ENCODE measurements at regions not wholly inside any gene's neighbourhood (a gene's known extent, or its start where the extent isn't known, plus 50 kb on each side); places are given as distances from the start of the nearest gene placed in this dataset.
"Not testable (repeated sequence)": the region's sequence is repeated elsewhere in the genome, so short reads cannot be mapped to it uniquely, and the experiment has no call there.

DNA sequence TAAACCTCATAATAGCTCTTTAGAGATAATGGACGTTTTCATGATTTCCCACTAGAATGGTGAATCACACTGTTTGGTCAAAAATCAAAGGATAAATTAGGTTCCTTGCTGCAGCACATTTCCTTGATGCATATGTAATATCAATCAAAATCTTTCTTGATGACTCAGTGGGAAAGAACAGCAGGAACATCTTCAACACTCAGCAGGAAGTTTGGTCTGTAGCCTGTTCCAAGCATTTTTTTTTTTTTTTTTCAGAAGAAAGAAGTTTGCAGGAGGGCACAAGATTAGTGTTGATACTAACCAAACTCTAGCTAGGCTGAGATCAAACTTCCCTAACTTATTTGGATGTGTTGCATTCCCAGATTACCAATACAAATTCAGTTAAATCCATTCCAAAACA, 1529.8 kb downstream of the FAM181B start:
- Histone ChIP-seq H3K27me3 (ENCODE audit: control insufficient read depth, insufficient read depth, low read length) (no peaks in the 10 kb centered on the region), H3K4me3 (ENCODE audit: low read depth, low read length) (no peak overlapping the region), H3K36me3 (ENCODE audit: control insufficient read depth, insufficient read depth, low read length) (no peaks in the 10 kb centered on the region)
- no peak for DNase-seq (ENCODE audit: low read depth)
- ChIA-PET CTCF (interaction anchor here (0.8 kb wide), 1 partner anchor 9 kb away, joined by 3 read pairs; no protein-coding TSS in a partner anchor), POLR2A (no interaction called here)
- TF ChIP-seq CTCF (IDR thresholded peaks at IDR 0.05; ENCODE audit: insufficient read depth, low read depth, low read length), result no peak

- no peak for DNase-seq (ENCODE audit: low read depth)
- no peak overlapping the region for H3K4me3 ChIP-seq (ENCODE audit: low read depth, low read length)
- TF ChIP-seq CTCF (IDR thresholded peaks at IDR 0.05; ENCODE audit: insufficient read depth, low read depth, low read length), result no peak
- ChIA-PET POLR2A (no interaction called here), CTCF (no interaction called here)
- H3K36me3 ChIP-seq (ENCODE audit: control insufficient read depth, insufficient read depth, low read length), result no peaks in the 10 kb centered on the region
- no peaks in the 10 kb centered on the region for H3K27me3 ChIP-seq (ENCODE audit: control insufficient read depth, insufficient read depth, low read length)
These were observed 1536.3 kb downstream of the FAM181B start for GRCh38 chr11:81197396-81197795.

DNA sequence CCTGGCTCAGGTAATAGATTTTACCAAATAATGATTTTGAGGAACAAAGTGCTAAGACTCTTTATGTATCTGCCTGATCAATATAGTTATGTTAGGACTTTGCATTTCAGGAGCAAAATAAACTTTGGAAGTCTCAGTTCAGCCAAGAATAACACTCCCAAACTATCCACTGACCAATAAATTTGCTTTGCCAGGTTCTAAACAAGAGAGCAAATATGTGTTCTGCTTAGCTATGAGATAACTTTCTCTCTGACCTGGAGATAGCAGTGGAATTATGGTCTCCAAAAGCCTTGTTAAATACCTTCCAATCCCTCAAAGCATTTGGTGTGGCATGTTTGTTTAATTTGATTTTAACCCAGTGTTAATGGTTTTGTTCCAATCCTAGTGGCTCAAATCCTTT, 1541.1 kb downstream of the FAM181B start:
- no peak for TF ChIP-seq CTCF (IDR thresholded peaks at IDR 0.05; ENCODE audit: insufficient read depth, low read depth, low read length)
- no peaks in the 10 kb centered on the region for H3K36me3 ChIP-seq (ENCODE audit: control insufficient read depth, insufficient read depth, low read length)
- no peak overlapping the region for H3K4me3 ChIP-seq (ENCODE audit: low read depth, low read length)
- POLR2A ChIA-PET, result no interaction called here
- no peak for DNase-seq (ENCODE audit: low read depth)
- CTCF ChIA-PET, result no interaction called here
- H3K27me3 ChIP-seq (ENCODE audit: control insufficient read depth, insufficient read depth, low read length), result no peaks in the 10 kb centered on the region

DNA sequence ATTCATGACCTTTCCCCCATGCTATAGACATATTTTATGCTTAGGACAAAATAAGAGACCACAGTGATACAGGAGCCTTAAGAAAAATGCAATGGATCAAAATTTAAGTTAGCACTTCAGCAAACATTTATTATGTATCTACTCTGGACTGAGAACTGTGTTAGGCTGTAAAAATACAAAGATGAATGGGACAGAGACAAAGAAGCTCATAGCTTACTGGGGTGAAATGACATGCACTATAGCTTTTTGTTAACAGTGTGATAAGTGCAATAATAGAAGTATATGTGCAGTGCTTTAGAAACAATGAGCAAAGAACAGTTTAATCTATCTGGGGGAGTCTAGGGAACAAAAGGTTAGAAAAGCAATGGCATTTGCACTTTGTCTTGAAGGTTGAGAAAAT, 1543.1 kb downstream of the FAM181B start:
- no peak for DNase-seq (ENCODE audit: low read depth)
- TF ChIP-seq CTCF (IDR thresholded peaks at IDR 0.05; ENCODE audit: insufficient read depth, low read depth, low read length), result no peak
- no peaks in the 10 kb centered on the region for H3K27me3 ChIP-seq (ENCODE audit: control insufficient read depth, insufficient read depth, low read length)
- no peaks in the 10 kb centered on the region for H3K36me3 ChIP-seq (ENCODE audit: control insufficient read depth, insufficient read depth, low read length)
- POLR2A ChIA-PET, result no interaction called here
- H3K4me3 ChIP-seq (ENCODE audit: low read depth, low read length), result no peak overlapping the region
- CTCF ChIA-PET, result no interaction called here

GRCh38 chr11:81187033-81187432, 1546.6 kb downstream of the FAM181B start:
- H3K27me3 ChIP-seq (ENCODE audit: control insufficient read depth, insufficient read depth, low read length); POLR2A ChIA-PET; CTCF ChIA-PET; H3K4me3 ChIP-seq (ENCODE audit: low read depth, low read length); H3K36me3 ChIP-seq (ENCODE audit: control insufficient read depth, insufficient read depth, low read length); DNase-seq (ENCODE audit: low read depth): not testable (repeated sequence)

- Histone ChIP-seq H3K36me3 (ENCODE audit: control insufficient read depth, insufficient read depth, low read length) (no peaks in the 10 kb centered on the region), H3K27me3 (ENCODE audit: control insufficient read depth, insufficient read depth, low read length) (no peaks in the 10 kb centered on the region), H3K4me3 (ENCODE audit: low read depth, low read length) (no peak overlapping the region)
- ChIA-PET CTCF (interaction anchor here (0.7 kb wide), 1 partner anchor 217 kb away, joined by 3 read pairs; no protein-coding TSS in a partner anchor), POLR2A (no interaction called here)
- no peak for TF ChIP-seq CTCF (IDR thresholded peaks at IDR 0.05; ENCODE audit: insufficient read depth, low read depth, low read length)
- DNase-seq (ENCODE audit: low read depth), result no peak
These were observed 1558.9 kb downstream of the FAM181B start for GRCh38 chr11:81174646-81175330.
